NCI-H748 treated with DMSO at 0.1 percent for 48 hours (cell line): ENCODE measurements at regions not wholly inside any gene's neighbourhood (a gene's known extent, or its start where the extent isn't known, plus 50 kb on each side); places are given as distances from the start of the nearest gene placed in this dataset.

Experiments
- DNase-seq: peaks from one replicate; lab custom pipeline; 2025; lab: John Stamatoyannopoulos, UW

GRCh38 chr15:96415513-96416217 is 85.2 kb downstream of the NR2F2 start:
- DNase-seq: no peak

GRCh38 chr15:96416218-96416933 is 85.9 kb downstream of the NR2F2 start:
- DNase-seq: no peak

GRCh38 chr15:96416934-96417759 is 86.6 kb downstream of the NR2F2 start:
- DNase-seq: no peak

- DNase-seq: no peak
Measured at GRCh38 chr15:96417760-96418130, 87.2 kb downstream of the NR2F2 start.

GRCh38 chr15:96418146-96418545 is 87.6 kb downstream of the NR2F2 start:
- DNase-seq: peak; percentile 10

GRCh38 chr15:96421178-96421601 is 90.7 kb downstream of the NR2F2 start:
- no peak for DNase-seq

GRCh38 chr15:96422125-96422524 is 91.6 kb downstream of the NR2F2 start:
- no peak for DNase-seq

- DNase-seq: no peak
Measured at GRCh38 chr15:96424674-96425073, 94.2 kb downstream of the NR2F2 start.

- DNase-seq: no peak
Measured at GRCh38 chr15:96428742-96429141, 98.2 kb downstream of the NR2F2 start.

GRCh38 chr15:96431786-96432185 is 101.3 kb downstream of the NR2F2 start:
- DNase-seq: no peak

- no peak for DNase-seq
Measured at GRCh38 chr15:96435022-96435421, 104.5 kb downstream of the NR2F2 start.

GRCh38 chr15:96435841-96436240 is 105.3 kb downstream of the NR2F2 start:
- DNase-seq: no peak

GRCh38 chr15:96440978-96441377 is 110.5 kb downstream of the NR2F2 start:
- no peak for DNase-seq

- DNase-seq: no peak
Measured at GRCh38 chr15:96442076-96442475, 111.6 kb downstream of the NR2F2 start.

- DNase-seq: no peak
Measured at GRCh38 chr15:96444865-96445264, 114.4 kb downstream of the NR2F2 start.

GRCh38 chr15:96448923-96449322 is 118.4 kb downstream of the NR2F2 start:
- DNase-seq: no peak

- no peak for DNase-seq
Measured at GRCh38 chr15:96457841-96458240, 127.3 kb downstream of the NR2F2 start.

GRCh38 chr15:96460106-96460505 is 129.6 kb downstream of the NR2F2 start:
- DNase-seq: no peak

GRCh38 chr15:96462768-96463750 is 132.6 kb downstream of the NR2F2 start:
- DNase-seq: no peak

GRCh38 chr15:96466389-96466947 is 136.0 kb downstream of the NR2F2 start:
- DNase-seq: no peak

GRCh38 chr15:96468036-96468435 is 137.5 kb downstream of the NR2F2 start:
- no peak for DNase-seq
